GM12873 (cell line): ENCODE measurements at regions not wholly inside any gene's neighbourhood (a gene's known extent, or its start where the extent isn't known, plus 50 kb on each side); places are given as distances from the start of the nearest gene placed in this dataset.

Experiments used
- CTCF ChIP-seq: IDR thresholded peaks from 2 replicates; pipeline ENCODE4 v1.5.1; 2012; ENCODE audit warnings: low read depth, mild to moderate bottlenecking, moderate library complexity, low read length, control low read depth; ENCODE audit not compliant: insufficient read depth; ENCODE audit errors: missing control alignments

GRCh38 chr5:54404568-54404967, 50.9 kb upstream of the HSPB3 start:
- TF ChIP-seq CTCF = no peak

- TF ChIP-seq CTCF = no peak
These were observed 51.5 kb upstream of the HSPB3 start for GRCh38 chr5:54403885-54404416.

GRCh38 chr5:54403121-54403520, 52.4 kb upstream of the HSPB3 start:
- no peak for TF ChIP-seq CTCF

- TF ChIP-seq CTCF = no peak
These were observed 54.0 kb upstream of the HSPB3 start for GRCh38 chr5:54401515-54401914.

- no peak for TF ChIP-seq CTCF
These were observed 57.3 kb upstream of the HSPB3 start for GRCh38 chr5:54398191-54398590.

- TF ChIP-seq CTCF = no peak
These were observed 58.1 kb upstream of the HSPB3 start for GRCh38 chr5:54397420-54397819.

- TF ChIP-seq CTCF = no peak
These were observed 64.9 kb upstream of the HSPB3 start for GRCh38 chr5:54390539-54391031.
